A172 (cell line): ENCODE measurements at regions not wholly inside any gene's neighbourhood (a gene's known extent, or its start where the extent isn't known, plus 50 kb on each side); places are given as distances from the start of the nearest gene placed in this dataset.

Experiments used
- DNase-seq: peaks from one replicate; pipeline ENCODE4 v3.0.0-alpha.2; 2015; ENCODE audit warnings: low spot score

- no peak for DNase-seq
Observed at GRCh38 chr1:218763538-218763937, 410.1 kb upstream of the LYPLAL1 start.

DNA sequence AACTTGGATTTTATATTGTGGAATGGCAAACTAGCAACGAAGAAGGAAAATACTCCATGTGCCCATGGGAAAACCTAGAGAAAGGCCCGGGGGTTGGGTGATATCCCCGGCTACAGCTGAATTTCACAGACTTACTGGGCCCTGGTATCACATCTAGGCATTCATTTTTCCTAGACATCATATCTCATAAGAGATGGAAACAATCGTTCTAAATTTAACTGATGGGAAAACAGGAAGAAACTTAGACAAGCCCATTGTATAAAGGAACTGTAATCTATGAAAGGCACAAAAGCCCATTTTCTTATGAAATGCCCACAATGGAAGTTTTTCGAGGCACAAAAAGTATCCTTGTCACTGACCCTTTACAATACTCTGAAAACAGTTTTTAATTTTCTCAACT lies 407.9 kb upstream of the LYPLAL1 start:
- DNase-seq, result no peak

DNA sequence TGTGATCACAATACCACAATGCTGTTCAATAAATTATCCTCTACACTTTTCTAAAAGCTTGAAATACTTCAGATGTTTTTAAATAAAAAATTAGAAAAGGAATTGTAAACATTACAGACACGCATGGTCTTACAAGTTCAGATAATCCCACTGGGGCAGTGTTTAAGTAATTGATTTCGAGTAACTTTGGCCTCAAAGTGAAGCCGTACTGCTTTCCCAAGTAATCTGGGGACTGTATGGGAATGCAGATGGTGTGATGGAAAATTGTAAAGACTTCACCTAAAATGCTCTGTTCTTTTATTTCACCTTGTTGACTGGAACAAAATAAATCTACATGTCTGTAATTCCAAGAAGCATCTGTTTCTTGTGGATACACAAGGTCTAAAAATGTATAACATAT lies 401.7 kb upstream of the LYPLAL1 start:
- no peak for DNase-seq

DNA sequence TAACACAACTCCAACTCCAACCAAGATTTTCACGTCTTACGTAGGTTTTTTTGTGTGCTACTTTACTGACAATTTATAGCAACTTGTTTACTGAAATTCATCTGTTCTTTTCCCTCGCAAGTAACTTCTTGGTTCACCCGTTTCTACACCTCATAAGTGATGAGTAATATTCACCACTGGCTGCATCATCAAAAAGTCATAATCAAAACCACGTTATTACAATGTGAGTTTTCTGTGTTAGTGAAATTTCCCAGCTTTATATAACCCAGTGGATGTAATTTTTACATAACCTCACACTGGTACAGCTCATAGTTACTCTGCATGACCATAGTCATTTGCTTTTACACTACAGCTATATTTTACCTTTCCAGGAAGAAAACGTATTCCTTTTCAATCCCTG lies 401.1 kb upstream of the LYPLAL1 start:
- peak; percentile 33 for DNase-seq

DNA sequence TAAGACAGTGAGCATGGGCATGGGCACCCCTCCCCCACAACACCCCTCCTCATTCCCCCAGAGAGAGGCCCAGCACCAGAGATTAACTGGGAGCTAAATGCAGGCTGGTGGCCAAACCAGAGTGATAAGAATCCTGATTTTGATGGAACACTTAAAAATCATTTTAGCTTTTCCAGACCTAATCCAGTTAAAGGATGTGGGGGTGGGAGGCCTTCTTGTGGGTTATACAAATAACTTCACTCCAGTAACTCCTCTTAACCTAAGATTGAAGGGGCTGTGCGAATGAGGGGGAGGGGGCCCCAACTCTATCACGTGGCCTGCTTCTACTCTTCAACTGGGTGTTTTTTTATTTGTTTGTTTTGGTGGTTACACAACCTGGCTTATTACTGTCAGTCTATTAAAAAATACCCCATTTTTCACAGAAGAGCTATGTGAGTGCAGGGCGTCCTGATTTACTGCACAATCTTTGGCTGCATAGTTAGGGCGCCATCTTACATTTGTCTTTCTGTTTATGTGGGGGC lies 398.1 kb upstream of the LYPLAL1 start:
- DNase-seq, result no peak

DNA sequence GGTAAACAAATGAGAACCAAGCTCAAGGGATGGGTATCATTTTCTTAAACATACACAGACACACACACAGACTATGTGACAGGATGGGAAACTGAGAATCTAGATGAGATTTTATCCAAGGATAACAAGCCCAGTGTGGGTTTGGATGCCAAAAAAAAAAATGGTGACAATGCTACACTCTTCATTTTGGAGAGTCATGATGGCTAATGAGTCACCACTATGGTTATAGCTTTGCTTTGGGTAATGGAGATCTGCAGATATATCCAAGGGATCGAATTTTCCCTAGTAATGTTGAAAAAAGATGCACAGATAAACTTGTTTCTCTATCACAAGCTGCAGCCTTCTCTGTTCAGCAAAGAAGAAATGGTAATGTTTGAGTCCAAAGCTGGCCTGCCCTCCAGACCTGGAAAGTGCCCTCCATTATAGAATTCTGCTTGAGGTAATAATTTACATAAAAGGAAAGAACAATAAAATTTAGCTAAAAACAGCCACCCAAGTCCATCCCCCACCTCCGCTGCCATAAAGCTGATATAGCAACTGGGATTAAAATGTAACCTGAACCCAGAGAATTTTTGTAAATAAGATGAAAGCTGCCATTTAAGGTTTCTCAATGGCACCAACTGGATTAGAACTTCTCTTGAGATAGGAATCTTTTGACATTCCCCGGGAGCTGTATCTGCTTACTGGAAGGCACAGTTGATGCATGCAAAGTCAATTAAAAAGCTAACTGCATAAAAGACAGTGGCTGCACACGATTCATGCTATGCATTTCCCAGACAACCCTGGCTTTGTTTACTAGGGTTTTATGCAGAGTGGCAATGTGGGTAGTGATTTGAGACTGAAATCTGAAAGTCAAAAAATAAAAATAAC lies 395.2 kb upstream of the LYPLAL1 start:
- DNase-seq, result no peak

DNA sequence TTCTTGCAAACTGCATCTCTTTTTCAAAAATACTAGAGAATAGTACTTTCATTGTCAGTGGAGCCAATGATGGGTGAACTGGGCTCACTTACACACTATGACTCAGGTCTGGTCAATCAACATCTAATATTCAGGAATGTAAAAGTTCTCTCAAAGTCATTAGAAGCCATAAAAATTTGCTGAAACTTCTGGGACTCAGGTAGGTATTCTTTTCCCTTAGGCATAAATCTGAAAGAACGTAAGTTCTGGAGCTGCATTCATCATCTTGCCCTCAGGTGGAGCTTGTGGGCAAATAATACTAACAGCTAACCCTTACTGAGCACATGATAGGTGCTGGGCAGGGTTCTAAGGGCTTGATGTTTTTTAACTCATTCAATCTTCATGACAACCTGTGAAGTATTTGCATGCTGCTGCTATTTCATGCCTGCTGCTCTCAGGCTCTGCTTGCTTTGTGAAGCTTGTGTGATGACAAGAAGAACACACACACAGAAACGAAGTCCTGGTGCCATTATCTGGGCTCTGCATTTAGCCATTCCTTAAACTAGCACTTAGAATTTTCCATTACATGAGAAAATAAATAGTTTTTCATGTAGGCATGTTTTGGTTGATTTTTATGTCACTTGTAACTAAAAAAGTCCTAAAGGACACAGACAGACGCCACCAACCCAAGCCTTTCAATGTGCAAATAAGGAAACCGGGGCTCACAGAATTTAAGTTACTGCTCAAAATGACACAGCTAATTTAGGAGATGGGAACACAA lies 394.2 kb upstream of the LYPLAL1 start:
- no peak for DNase-seq

DNA sequence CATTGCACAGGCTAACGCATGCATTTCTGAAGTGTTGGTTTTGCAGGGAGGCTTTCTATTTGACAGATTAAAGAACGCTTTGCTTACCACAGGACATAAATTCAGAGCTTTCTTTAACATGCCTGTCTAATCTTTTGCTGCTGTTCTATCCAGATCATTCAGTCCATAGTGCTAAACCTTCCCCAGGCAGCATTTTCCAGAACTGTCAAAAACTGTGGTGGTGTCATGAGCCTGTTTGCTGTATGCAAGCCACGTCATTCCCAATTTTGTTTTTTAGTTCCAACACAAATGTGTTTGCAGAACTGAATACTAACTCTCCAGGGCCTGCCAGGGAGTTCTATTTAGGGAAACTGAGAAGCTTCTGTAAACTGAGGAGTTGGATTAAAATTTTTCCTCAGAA lies 390.5 kb upstream of the LYPLAL1 start:
- DNase-seq, result no peak

- no peak for DNase-seq
Observed at GRCh38 chr1:218783916-218784315, 389.8 kb upstream of the LYPLAL1 start.

- no peak for DNase-seq
Observed at GRCh38 chr1:218785928-218786327, 387.8 kb upstream of the LYPLAL1 start.

DNA sequence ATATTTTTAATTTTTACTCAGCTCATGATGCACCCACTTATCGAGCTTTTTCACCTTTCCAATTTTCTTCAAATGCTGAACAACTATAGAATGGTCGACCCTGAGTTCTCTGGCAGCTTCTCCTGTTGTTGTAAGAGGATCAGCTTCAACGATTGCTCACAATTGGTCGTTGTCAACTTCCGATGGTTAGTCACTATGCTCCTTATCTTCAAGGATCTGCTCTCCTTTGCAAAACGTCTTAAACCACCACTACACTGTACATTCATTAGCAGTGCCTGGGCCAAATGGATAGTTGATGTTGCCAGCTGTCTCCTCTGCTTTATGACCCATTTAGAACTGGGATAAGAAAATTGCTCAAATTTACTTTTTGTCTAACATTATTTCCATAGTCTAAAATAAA lies 385.9 kb upstream of the LYPLAL1 start:
- DNase-seq, result no peak

GRCh38 chr1:218796773-218797172 lies 376.9 kb upstream of the LYPLAL1 start:
- no peak for DNase-seq

DNA sequence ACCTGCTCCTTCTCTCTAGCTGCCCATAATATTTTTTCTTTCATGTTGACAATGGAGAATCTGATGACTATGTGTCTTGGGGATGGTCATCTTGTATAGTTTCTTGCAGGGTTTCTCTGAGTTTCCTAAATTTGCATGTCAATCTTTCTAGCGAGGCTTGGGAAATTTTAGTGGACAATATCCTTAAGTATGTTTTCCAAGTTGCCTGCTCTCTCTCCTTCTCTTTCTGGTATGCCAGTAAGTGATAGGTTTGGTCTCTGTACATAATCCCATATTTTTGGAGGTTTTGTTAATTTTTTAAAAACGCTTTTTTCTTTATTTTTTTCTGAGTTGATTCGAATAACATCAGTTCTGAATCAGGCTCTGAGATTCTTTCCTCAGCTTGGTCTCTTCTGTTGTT lies 370.9 kb upstream of the LYPLAL1 start:
- DNase-seq, result no peak

DNA sequence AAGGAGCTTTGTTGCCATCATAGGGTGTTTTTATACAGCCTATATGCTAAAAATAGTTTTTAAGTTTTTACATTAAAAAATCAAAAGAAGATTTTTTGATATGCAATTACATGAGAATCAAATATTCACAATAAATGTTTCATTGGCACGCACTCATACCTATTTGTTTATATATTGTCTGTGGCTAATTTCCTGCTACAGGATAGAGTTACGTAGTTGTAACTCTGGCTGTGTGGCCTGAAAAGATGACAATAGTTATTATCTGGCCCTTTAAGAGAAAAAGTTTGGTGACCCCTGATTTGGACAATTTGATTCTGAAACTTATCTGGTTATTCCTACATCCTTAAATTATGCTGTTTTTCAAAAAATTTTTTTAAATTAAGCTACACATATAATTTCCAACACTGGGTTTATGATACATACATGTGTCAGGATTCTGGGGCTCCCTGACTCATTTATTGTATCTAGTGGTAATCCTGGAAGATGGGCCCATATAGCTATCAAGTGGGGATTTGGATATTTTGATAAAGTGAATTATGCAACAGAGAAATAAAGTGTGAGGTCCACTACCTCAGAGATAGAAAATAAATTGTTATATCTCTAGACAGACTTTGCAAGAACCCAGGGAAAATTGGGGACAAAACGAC lies 370.2 kb upstream of the LYPLAL1 start:
- no peak for DNase-seq

- DNase-seq, result no peak
Observed at GRCh38 chr1:218804014-218804785, 369.5 kb upstream of the LYPLAL1 start.

DNA sequence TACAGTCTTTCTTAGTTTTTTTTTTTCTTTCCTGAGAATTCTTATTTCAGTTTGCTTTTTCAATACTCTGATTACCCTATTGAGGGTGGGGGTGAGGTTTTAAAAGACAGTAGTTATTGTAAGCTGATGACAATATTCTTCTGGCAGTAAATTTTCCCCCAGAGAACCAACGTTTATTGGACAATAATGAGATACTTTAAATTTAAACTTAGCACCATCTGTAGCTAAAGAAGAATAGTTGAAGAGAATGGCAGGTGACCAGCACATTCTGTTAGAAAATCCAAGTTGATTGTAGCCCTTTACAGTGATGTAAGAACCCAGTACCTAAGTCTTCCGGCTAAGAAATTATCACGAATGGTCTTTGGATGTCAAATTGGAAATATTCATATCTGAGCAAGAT lies 364.6 kb upstream of the LYPLAL1 start:
- no peak for DNase-seq

GRCh38 chr1:218809625-218810024 lies 364.1 kb upstream of the LYPLAL1 start:
- DNase-seq, result peak; percentile 47

DNA sequence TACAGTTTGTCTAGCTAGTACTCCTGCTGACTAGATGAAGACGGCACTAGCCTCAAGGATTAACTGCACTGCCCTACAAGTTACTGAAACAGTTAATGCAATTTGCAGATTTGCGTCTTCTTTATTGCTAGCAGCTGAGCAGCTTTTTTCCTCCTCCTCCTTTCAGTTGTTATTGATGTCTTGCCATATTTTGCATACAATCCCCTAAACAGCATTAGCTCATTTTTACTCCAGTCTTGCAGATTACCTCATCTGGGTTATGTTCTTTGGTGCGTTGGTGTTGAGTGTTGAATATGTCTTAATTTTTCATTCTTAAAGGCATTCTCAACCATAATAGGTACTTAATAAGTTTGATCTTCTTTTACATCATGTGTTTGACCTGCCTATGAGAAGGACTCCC lies 363.4 kb upstream of the LYPLAL1 start:
- no peak for DNase-seq

DNA sequence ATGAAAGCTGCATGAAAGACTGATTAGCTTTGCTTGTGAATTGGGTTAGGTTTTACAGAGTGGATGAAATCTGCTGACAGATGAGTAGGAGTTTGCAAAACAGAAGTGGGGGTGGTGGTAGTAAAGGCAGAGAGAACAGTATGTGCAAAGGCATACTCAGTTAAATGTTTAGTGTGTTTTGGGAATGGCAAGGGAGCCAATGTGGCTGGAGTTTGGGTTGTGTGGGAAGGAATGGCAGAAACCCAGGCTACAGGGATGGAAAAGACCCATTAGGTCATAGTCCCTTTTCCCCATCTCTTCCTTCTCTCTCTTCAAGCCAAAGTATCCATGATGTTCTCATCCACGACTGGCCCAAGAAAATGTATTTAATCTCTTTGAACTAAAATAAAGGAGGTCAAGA lies 362.2 kb upstream of the LYPLAL1 start:
- no peak for DNase-seq

GRCh38 chr1:218812360-218812759 lies 361.3 kb upstream of the LYPLAL1 start:
- DNase-seq, result no peak

GRCh38 chr1:218813237-218813636 lies 360.4 kb upstream of the LYPLAL1 start:
- DNase-seq, result no peak

GRCh38 chr1:218815076-218815475 lies 358.6 kb upstream of the LYPLAL1 start:
- DNase-seq, result no peak
